IPS-15b (cell line): ENCODE measurements at regions not wholly inside any gene's neighbourhood (a gene's known extent, or its start where the extent isn't known, plus 50 kb on each side); places are given as distances from the start of the nearest gene placed in this dataset.

Experiments used
- H3K27me3 ChIP-seq: one replicate; pipeline ENCODE4 v1.6.1; 2013; ENCODE audit warnings: low read length; ENCODE audit not compliant: control insufficient read depth, insufficient read depth
- H3K36me3 ChIP-seq: one replicate; pipeline ENCODE4 v1.6.1; 2013; ENCODE audit warnings: low read length; ENCODE audit not compliant: control insufficient read depth, insufficient read depth
- H3K4me1 ChIP-seq: one replicate; pipeline ENCODE4 v1.6.1; 2013; ENCODE audit warnings: mild to moderate bottlenecking, low read length; ENCODE audit not compliant: control insufficient read depth, insufficient read depth
- H3K4me3 ChIP-seq: one replicate; pipeline ENCODE4 v1.5.1; 2013; ENCODE audit warnings: low read depth, low read length
- H3K9ac ChIP-seq: one replicate; pipeline ENCODE4 v1.6.1; 2013; ENCODE audit warnings: low read depth, mild to moderate bottlenecking, low read length
- H3K9me3 ChIP-seq: one replicate; pipeline ENCODE4 v1.6.1; 2013; ENCODE audit warnings: mild to moderate bottlenecking, low read length; ENCODE audit not compliant: control insufficient read depth, insufficient read depth

DNA sequence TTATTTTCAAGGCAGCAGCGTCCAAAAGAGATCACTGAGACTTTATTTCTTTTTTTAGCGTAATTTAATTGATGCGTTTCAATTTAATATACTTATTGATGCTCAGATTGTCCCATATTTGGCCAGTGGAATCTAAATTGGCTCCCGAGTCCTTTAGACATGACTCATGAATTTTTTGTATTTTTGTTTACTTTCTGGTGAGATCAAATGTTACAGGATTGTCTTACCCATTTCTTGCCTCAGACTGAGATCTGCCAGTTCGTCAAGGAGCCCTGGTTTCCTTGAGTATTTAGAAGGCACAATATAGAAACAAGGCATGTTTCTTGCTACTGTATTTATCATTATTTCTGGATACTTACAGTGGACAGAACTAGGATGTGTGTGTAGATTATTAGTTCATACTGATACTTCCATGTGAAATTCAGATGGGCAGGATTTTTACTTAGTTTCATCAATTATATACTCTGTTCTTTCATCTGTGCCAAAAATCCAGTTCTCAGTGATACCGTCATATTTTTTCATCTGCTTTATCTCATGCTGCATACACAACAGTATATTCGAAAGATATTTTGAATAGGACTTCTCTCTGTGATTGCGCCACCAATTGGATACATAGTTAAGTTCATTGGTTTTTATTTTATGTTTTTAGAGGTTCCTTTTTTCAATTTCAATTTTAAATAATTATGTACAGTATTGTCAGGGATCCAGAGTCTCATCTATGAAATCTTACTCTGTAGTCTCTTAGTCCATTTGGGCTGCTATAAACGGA lies 436.9 kb upstream of the C2CD4B start:
- Histone ChIP-seq H3K36me3 (no peaks in the 10 kb centered on the region), H3K9me3 (no peaks in the 10 kb centered on the region), H3K9ac (no peak overlapping the region), H3K4me1 (peaks cover 4% of the 10 kb centered on the region), H3K4me3 (no peak overlapping the region), H3K27me3 (no peaks in the 10 kb centered on the region)

DNA sequence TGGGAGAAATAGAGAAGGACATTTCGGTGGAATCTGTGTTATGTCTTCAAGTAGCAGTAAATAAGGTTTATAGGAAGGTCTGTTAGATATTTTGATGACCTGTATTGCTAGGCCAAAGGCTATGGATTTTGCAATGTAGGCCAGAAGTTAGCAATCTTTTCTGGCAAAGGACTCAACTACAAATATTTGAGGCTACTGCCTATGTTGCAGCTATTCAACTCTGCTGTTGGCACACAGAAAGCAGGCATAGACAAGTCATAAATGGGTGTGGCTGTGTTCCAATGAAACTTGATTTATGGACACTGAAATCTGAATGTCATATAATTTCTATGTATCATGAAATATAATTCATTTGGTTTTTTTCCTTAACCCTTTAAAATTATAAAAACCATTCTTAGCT lies 438.7 kb upstream of the C2CD4B start:
- no peak overlapping the region for H3K4me3 ChIP-seq
- H3K36me3 ChIP-seq, result no peaks in the 10 kb centered on the region
- peaks cover 4% of the 10 kb centered on the region for H3K4me1 ChIP-seq

DNA sequence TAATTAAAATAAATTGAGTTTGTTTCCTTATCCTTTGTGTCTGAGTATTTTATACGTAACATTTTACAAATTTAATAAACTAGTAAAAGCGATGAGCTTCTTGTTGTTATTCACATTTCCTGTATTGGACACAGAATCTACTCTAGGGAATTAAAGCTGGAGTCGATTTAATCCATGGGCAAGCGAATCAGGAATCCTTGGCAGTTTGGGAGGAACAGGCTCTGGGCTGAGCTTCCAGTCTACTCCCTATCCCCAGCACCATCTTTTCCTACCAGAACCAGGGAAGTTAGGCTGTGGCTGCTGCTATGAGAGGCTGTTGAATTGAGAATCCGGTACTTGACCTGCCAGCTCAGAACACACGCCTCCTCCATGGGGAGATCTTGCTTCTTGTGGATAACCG lies 437.3 kb upstream of the TPM1 start:
- Histone ChIP-seq H3K4me1 (no peaks in the 10 kb centered on the region), H3K36me3 (no peaks in the 10 kb centered on the region), H3K9me3 (no peaks in the 10 kb centered on the region), H3K27me3 (no peaks in the 10 kb centered on the region), H3K9ac (no peak overlapping the region), H3K4me3 (no peak overlapping the region)

More for the DNA sequence above, 438.7 kb upstream of the C2CD4B start:
- Histone ChIP-seq H3K9me3 (no peaks in the 10 kb centered on the region), H3K9ac (no peak overlapping the region), H3K27me3 (no peaks in the 10 kb centered on the region)

DNA sequence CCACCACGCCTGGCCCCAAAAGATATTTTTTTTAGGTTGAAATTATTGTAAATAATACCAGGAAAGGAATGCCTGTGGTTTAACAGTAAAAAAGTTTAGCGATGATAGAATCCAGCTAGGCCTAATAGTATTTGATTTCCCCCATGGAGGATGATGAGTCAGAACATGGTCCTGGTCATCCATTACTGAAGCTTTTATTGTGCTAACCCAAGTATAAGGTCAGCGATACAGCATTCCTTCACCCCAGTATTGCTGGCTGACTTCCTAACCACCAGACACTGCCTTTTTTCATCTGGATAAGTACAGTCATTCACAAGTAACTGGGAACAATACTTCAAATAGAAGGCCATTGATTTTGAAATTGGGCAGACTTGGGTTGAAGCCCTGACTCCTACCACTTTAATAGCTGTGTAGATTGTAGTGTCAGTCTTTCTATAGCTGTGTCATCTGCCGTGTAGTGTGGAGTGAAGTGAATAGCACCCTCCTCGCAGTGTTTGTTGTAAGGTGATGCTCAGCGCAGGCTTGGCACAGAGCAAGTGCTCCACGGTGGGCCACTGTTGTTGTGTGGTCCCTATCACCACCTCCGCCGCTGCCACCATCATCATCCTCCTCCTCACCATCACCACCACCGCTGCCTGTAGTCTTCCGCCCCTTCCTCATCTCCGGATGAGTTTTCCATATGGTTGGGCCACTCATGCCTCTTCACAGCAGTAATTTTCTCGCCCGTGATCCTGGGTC lies 436.0 kb upstream of the TPM1 start:
- no peaks in the 10 kb centered on the region for H3K36me3 ChIP-seq
- no peaks in the 10 kb centered on the region for H3K9me3 ChIP-seq
- no peaks in the 10 kb centered on the region for H3K4me1 ChIP-seq
- H3K4me3 ChIP-seq, result no peak overlapping the region
- no peak overlapping the region for H3K9ac ChIP-seq
- H3K27me3 ChIP-seq, result no peaks in the 10 kb centered on the region

DNA sequence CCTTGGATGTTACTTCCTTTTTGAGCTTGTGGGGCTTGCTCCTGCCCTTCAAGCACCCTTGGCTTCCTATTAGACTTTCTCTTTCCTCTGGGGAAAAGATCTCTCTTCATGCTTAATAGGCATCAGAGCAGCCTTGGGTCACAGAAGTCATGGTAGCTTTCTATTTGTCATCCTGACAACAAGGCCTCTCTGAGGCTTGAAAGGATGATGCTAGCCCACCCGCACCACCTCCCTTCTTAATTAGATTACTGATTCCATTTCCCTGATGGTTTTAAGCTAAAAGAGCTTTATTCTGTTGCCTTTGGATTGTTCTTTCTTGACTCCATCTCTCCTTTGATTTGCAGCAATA lies 435.5 kb upstream of the TPM1 start:
- Histone ChIP-seq H3K4me1 (no peaks in the 10 kb centered on the region), H3K9ac (no peak overlapping the region), H3K9me3 (no peaks in the 10 kb centered on the region), H3K27me3 (no peaks in the 10 kb centered on the region), H3K4me3 (no peak overlapping the region), H3K36me3 (no peaks in the 10 kb centered on the region)

DNA sequence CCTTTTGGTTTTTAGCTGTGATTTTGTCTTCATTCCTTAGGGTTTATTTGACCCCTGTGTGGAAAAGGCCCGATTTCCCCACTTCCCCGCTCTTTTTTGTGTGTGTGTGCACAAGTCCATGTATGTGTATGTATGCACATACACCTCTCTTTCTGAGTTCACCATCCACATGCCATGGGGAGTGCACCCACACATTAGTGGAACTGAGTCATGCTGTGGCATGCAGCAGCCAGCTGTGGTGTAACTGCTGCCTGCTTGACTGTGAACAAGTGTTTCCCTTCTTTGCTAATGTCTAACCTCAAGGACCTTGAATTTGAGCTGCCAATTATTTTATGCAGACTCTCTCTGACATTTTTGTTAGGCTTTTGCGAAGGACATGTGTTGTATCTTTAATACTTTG lies 434.9 kb upstream of the TPM1 start:
- Histone ChIP-seq H3K9me3 (no peaks in the 10 kb centered on the region), H3K4me3 (no peak overlapping the region), H3K9ac (no peak overlapping the region), H3K27me3 (no peaks in the 10 kb centered on the region), H3K4me1 (no peaks in the 10 kb centered on the region), H3K36me3 (no peaks in the 10 kb centered on the region)

DNA sequence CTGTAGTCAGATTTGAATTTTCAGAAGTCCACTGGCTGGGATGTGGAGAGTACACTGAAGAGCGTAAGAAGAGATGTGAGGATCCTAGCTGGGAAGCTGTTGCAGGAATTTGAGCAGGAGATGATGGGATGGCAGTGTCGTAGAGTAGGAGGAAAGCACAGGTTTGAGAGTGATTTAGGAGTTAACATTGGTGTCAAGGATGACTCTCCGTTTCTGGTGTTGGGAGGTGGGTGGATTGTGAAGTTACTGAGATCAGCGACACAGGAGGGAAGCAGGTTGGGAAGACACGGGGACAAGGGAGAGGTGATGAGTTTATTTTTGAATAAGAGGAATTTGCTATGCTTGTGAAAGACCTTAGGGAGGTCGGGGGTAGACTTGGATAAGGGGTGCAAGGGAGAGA lies 434.2 kb upstream of the TPM1 start:
- Histone ChIP-seq H3K36me3 (no peaks in the 10 kb centered on the region), H3K4me3 (no peak overlapping the region), H3K27me3 (no peaks in the 10 kb centered on the region), H3K9me3 (no peaks in the 10 kb centered on the region), H3K9ac (no peak overlapping the region), H3K4me1 (no peaks in the 10 kb centered on the region)

DNA sequence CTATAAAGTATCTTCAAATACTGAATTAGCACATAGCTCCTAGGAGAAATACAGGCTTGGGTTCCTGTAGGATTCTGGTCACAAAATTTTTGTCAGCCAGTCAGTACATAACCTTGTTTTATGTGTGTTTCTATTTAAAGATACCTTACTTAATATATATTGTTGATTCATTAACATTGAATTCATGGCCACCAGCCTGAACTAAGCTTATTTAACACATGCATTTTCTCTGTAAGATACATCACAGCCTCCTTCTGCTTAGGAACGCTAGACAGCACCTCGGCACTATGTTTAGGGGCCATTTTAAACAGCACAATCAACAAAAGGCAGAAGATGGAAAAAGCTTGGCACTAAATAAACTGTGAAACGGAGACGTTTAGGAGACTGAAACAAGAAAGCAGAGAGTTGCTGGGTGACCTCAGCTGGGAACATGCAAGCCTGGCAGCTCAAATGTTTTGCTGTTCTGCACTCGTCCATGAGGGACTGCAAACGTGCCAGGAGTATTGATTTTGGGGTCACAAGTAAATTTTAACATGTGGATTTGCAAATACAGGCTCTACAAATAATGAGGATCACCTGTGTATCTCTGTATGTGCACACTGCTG lies 432.2 kb upstream of the TPM1 start:
- no peaks in the 10 kb centered on the region for H3K9me3 ChIP-seq
- no peaks in the 10 kb centered on the region for H3K4me1 ChIP-seq
- no peaks in the 10 kb centered on the region for H3K27me3 ChIP-seq
- H3K36me3 ChIP-seq, result no peaks in the 10 kb centered on the region
- H3K9ac ChIP-seq, result no peak overlapping the region
- no peak overlapping the region for H3K4me3 ChIP-seq

DNA sequence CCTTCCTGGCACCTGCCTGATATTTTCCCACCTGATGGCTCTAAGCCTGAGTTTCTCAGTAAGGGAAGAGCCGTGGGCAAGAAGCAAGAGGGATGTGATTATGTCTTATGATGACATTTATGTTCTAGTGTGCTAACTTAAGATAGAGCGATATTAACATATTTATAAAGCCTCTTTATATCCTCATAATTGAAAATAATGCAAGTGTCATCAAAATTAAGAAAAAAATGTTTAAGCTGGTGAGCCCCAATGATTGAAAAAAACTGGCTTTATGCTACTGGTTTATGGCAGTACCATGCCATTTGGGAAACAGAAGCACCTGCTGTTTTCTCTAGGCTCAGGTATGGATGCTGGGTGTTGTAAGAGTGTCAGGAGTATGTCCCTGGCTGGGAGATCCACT lies 431.5 kb upstream of the TPM1 start:
- no peaks in the 10 kb centered on the region for H3K4me1 ChIP-seq
- H3K9me3 ChIP-seq, result no peaks in the 10 kb centered on the region
- no peaks in the 10 kb centered on the region for H3K36me3 ChIP-seq
- no peak overlapping the region for H3K4me3 ChIP-seq
- H3K9ac ChIP-seq, result no peak overlapping the region
- H3K27me3 ChIP-seq, result no peaks in the 10 kb centered on the region

DNA sequence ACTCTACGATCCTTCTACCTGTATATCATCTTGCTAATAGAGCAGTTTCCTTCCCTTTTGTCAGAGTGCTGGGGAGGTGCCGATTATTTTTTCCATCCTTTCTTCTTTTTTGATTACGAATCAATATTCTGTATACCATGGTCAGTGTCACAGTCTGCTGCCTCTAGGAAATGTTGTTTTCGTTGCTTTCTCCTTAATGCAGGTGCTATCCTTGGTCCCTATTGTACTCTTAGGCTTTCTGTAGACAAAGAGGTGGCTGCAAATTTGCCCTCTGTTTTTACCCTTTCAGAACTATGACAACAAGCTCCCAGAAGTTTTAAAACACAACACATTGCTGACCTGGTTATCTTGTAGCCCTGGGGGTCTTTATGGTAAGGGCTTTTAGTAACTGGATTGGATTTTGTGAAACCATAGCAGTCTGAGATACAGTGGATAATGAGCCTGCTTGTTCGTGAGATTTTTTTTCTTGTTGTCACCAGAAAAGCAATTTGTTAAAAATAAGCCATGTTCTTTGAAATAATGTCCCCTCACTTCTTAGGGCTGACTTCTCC lies 430.3 kb upstream of the TPM1 start:
- Histone ChIP-seq H3K4me3 (no peak overlapping the region), H3K9me3 (no peaks in the 10 kb centered on the region), H3K27me3 (no peaks in the 10 kb centered on the region), H3K36me3 (no peaks in the 10 kb centered on the region), H3K9ac (no peak overlapping the region), H3K4me1 (no peaks in the 10 kb centered on the region)

DNA sequence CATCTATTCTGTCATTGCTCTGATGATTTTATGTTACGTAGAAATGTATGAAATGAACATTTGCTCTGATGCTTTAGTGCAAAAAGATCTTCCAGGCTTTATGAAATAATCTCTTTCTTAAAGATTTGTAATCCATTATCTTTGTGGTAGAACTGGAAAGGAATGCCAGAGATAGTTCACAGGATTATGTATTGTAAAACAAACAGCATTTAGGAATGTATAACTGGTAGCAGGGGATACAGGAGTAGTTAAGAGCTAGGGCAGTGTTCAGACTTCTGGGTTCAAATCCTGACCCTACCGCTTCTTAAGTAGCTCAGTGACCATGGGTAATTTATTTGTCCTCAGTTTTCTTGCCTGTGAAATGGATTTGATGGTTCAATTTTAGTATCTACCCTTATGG lies 429.8 kb upstream of the TPM1 start:
- H3K4me1 ChIP-seq, result no peaks in the 10 kb centered on the region
- no peak overlapping the region for H3K9ac ChIP-seq
- no peak overlapping the region for H3K4me3 ChIP-seq
- H3K9me3 ChIP-seq, result no peaks in the 10 kb centered on the region
- H3K36me3 ChIP-seq, result no peaks in the 10 kb centered on the region
- H3K27me3 ChIP-seq, result no peaks in the 10 kb centered on the region

DNA sequence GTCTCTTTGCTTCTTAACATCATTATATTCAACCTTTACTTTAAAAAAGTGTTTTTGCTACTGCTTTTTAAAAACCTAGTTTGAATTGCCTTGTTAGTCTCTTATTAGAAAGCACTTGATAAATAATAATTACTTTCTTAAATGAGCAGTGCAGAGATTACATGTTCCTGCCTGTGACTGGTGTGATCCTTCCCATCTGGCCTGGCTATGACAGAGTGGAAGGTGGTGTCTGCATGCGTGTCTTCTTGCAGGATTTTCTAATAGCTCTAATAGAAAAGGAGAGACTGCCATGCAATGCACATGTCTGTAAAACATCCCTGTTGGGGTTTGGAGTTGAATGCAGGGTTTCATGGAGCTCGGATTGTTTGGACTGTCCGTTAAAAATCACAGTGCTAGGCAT lies 425.8 kb upstream of the TPM1 start:
- no peak overlapping the region for H3K4me3 ChIP-seq
- no peaks in the 10 kb centered on the region for H3K36me3 ChIP-seq
- no peaks in the 10 kb centered on the region for H3K27me3 ChIP-seq
- H3K9ac ChIP-seq, result no peak overlapping the region
- no peaks in the 10 kb centered on the region for H3K9me3 ChIP-seq
- H3K4me1 ChIP-seq, result no peaks in the 10 kb centered on the region
